Esophagus squamous epithelium (tissue), 4 donors: ENCODE measurements at regions not wholly inside any gene's neighbourhood (a gene's known extent, or its start where the extent isn't known, plus 50 kb on each side); places are given as distances from the start of the nearest gene placed in this dataset.
"Not testable (repeated sequence)": the region's sequence is repeated elsewhere in the genome, so short reads cannot be mapped to it uniquely, and the experiment has no call there.

Experiments
- POLR2A ChIP-seq, 4 donors: fragments of 450-650 bp; IDR thresholded peaks; one replicate each; pipeline ENCODE4 v1.6.1; 2017; ENCODE audit warnings: antibody characterized with exemption in 4 of 4, mild to moderate bottlenecking in 4 of 4, moderate library complexity in 3 of 4
- TF ChIP-seq, protein P1 (sequence below), 6 experiments: fragments of 450-650 bp in 4 of 6; fragments of 200-600 bp in 2 of 6; sonication (generic) in 2 of 6; IDR thresholded peaks; one replicate each; pipeline ENCODE4 v1.5.1; 2016 to 2019; ENCODE audit warnings: antibody characterized with exemption in 6 of 6, mild to moderate bottlenecking in 4 of 6, moderate library complexity in 4 of 6

DNA sequence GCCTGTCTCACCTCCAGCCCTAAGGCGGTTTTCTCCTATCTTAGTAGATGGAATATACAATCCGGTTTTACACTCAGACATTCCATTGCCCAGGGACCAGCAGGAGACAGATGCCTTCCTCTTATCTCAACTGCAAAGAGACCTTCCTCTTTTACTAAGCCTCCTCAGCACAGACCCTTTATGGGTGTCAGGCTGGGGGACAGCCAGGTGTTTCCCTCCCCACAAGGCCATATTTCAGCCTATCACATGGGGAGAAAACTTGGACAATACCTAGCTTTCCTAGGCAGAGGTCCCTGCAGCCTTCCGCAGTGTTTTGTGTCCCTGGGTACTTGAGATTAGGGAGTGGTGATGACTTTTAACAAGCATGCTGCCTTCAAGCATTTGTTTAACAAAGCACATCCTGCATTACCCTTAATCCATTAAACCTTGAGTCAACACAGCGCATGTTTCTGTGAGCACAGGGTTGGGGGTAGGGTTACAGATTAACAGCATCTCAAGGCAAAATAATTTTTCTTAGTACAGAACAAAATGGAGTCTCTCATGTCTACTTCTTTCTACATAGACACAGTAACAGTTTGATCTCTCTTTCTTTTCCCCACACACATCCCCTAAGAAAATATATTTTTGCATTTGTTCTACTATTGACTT, 876.2 kb downstream of the ANKRD7 start:
- TF ChIP-seq POLR2A (IDR thresholded peaks at IDR 0.05): not testable (repeated sequence)
- TF ChIP-seq, protein P1, sequence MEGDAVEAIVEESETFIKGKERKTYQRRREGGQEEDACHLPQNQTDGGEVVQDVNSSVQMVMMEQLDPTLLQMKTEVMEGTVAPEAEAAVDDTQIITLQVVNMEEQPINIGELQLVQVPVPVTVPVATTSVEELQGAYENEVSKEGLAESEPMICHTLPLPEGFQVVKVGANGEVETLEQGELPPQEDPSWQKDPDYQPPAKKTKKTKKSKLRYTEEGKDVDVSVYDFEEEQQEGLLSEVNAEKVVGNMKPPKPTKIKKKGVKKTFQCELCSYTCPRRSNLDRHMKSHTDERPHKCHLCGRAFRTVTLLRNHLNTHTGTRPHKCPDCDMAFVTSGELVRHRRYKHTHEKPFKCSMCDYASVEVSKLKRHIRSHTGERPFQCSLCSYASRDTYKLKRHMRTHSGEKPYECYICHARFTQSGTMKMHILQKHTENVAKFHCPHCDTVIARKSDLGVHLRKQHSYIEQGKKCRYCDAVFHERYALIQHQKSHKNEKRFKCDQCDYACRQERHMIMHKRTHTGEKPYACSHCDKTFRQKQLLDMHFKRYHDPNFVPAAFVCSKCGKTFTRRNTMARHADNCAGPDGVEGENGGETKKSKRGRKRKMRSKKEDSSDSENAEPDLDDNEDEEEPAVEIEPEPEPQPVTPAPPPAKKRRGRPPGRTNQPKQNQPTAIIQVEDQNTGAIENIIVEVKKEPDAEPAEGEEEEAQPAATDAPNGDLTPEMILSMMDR (IDR thresholded peaks at IDR 0.05): not testable (repeated sequence)
